IMR-90 (cell line): ENCODE measurements at regions not wholly inside any gene's neighbourhood (a gene's known extent, or its start where the extent isn't known, plus 50 kb on each side); places are given as distances from the start of the nearest gene placed in this dataset.

Experiments
- CEBPB ChIP-seq: IDR thresholded peaks from 2 replicates; pipeline ENCODE4 v1.6.1; 2012; ENCODE audit warnings: low read depth, low read length, improper control_type of control experiment
- CTCF ChIP-seq: conservative IDR thresholded peaks from 2 replicates; pipeline ENCODE4 v1.5.1; 2012; ENCODE audit warnings: mild to moderate bottlenecking, low read depth, low read length, improper control_type of control experiment
- ELK1 ChIP-seq: fragments of 150-350 bp; IDR thresholded peaks from 2 replicates; pipeline ENCODE4 v1.6.1; 2016; ENCODE audit warnings: low read depth, mild to moderate bottlenecking, low read length, moderate library complexity, borderline replicate concordance
- FOS ChIP-seq: fragments of 150-350 bp; IDR thresholded peaks from 2 replicates; pipeline ENCODE4 v1.6.1; 2016; ENCODE audit warnings: low read depth, low read length
- MAFK ChIP-seq: IDR thresholded peaks from 2 replicates; pipeline ENCODE4 v1.6.1; 2012; ENCODE audit warnings: low read depth, low read length, improper control_type of control experiment
- MXI1 ChIP-seq: IDR thresholded peaks from 2 replicates; pipeline ENCODE4 v1.6.1; 2012; ENCODE audit warnings: low read depth, mild to moderate bottlenecking, low read length, moderate library complexity, borderline replicate concordance
- NFE2L2 ChIP-seq: fragments of 150-350 bp; IDR thresholded peaks from 2 replicates; pipeline ENCODE4 v1.6.1; 2016; ENCODE audit warnings: low read depth, mild to moderate bottlenecking, low read length
- POLR2A ChIP-seq: IDR thresholded peaks from 2 replicates; pipeline ENCODE4 v1.6.1; 2012; ENCODE audit warnings: mild to moderate bottlenecking, low read depth, low read length
- RFX5 ChIP-seq: IDR thresholded peaks from 2 replicates; pipeline ENCODE4 v1.8.0; 2012; ENCODE audit warnings: low read depth, mild to moderate bottlenecking, low read length, moderate library complexity
- SMC3 ChIP-seq: fragments of 150-350 bp; IDR thresholded peaks from 2 replicates; pipeline ENCODE4 v1.6.1; 2016; ENCODE audit warnings: low read depth, mild to moderate bottlenecking, antibody characterized with exemption, low read length, moderate library complexity
- USF2 ChIP-seq: fragments of 150-350 bp; IDR thresholded peaks from 2 replicates; pipeline ENCODE4 v1.6.1; 2017; ENCODE audit warnings: mild to moderate bottlenecking, antibody characterized with exemption, low read length, low read depth

GRCh38 chr3:127134466-127134865 is 58.5 kb upstream of the PRR23E start:
- TF ChIP-seq FOS (no peak), NFE2L2 (no peak), RFX5 (no peak), POLR2A (no peak), CTCF (no peak), MAFK (no peak), CEBPB (no peak), ELK1 (no peak), SMC3 (no peak), MXI1 (no peak), USF2 (no peak)
